Spleen (tissue), 11 donors: ENCODE measurements at regions not wholly inside any gene's neighbourhood (a gene's known extent, or its start where the extent isn't known, plus 50 kb on each side); places are given as distances from the start of the nearest gene placed in this dataset.

ENCODE experiments used
- DNase-seq: peaks from one replicate; pipeline ENCODE4 v3.0.0-alpha.2; 2020
- H3K27ac ChIP-seq, 8 donors: fragments of 200-600 bp; sonication (generic) in 7 of 8; 1 replicate in 4 of 8; 2 replicates in 4 of 8; pipeline versions ENCODE4 v1.5.0 to v1.8.0; 2016 to 2021; ENCODE audit warnings: inconsistent platforms in 4 of 8, mild to moderate bottlenecking in 4 of 8, moderate library complexity in 1 of 8
- H3K27me3 ChIP-seq, 7 donors: fragments of 200-600 bp; sonication (generic) in 6 of 7; replicated peaks in 1 of 7; 1 replicate in 4 of 7; 2 replicates in 3 of 7; pipeline versions ENCODE4 v1.5.0 to v1.8.0; 2016 to 2021; ENCODE audit warnings: inconsistent platforms in 3 of 7, mild to moderate bottlenecking in 1 of 7
- H3K36me3 ChIP-seq, 6 donors: fragments of 200-600 bp; sonication (generic) in 5 of 6; 1 replicate in 4 of 6; 2 replicates in 2 of 6; pipeline versions ENCODE4 v1.5.0 to v1.8.0; 2016 to 2021; ENCODE audit warnings: inconsistent platforms in 2 of 6
- H3K4me1 ChIP-seq, 6 donors: fragments of 200-600 bp; sonication (generic) in 5 of 6; 1 replicate in 3 of 6; 2 replicates in 3 of 6; pipeline versions ENCODE4 v1.5.0 to v1.8.0; 2016 to 2021; ENCODE audit warnings: inconsistent platforms in 3 of 6
- H3K4me3 ChIP-seq, 8 donors: fragments of 200-600 bp; sonication (generic) in 7 of 8; 1 replicate in 4 of 8; 2 replicates in 4 of 8; pipeline versions ENCODE4 v1.5.0 to v1.8.0; 2016 to 2021; ENCODE audit warnings: inconsistent platforms in 4 of 8, mild to moderate bottlenecking in 4 of 8, moderate library complexity in 2 of 8
- H3K9me3 ChIP-seq, 8 donors: fragments of 200-600 bp; sonication (generic) in 7 of 8; 1 replicate in 4 of 8; 2 replicates in 4 of 8; pipeline versions ENCODE4 v1.5.0 to v1.8.0; 2016 to 2021; ENCODE audit warnings: inconsistent platforms in 4 of 8
- POLR2A ChIP-seq, 3 donors: fragments of 450-650 bp; IDR thresholded peaks; one replicate each; pipeline ENCODE4 v1.5.1; 2017; ENCODE audit warnings: antibody characterized with exemption in 3 of 3, mild to moderate bottlenecking in 1 of 3
- POLR2AphosphoS5 ChIP-seq, 3 donors: sonication (generic); formaldehyde crosslinking; IDR thresholded peaks; one replicate each; pipeline ENCODE4 v1.5.1; 2017; ENCODE audit warnings: antibody characterized with exemption in 3 of 3
- WGBS, 5 donors: extraction: QIAGEN DNeasy Blood & Tissue Kit in 3 of 5; methylation state at CpG; one replicate each; pipeline versions ENCODE4 v1.1.5 to v1.1.7; 2013 to 2018; 5-methylcytosine and 5-hydroxymethylcytosine counted together
- intact Hi-C: fragments of 100-400 bp; cut with DNase I; formaldehyde crosslinking; loops from one replicate; pipeline ENCODE4 v1.15.0; 2023; ENCODE audit warnings: low total_unique reads
- TF ChIP-seq, protein P1 (sequence below), 11 experiments: fragments of 200-600 bp in 7 of 11; fragments of 450-650 bp in 4 of 11; sonication (generic) in 4 of 11; IDR thresholded peaks in 8 of 11; conservative IDR thresholded peaks in 3 of 11; 1 replicate in 7 of 11; 2 replicates in 4 of 11; pipeline versions ENCODE4 v1.4.0 to v1.8.0; 2016 to 2021; ENCODE audit warnings: antibody characterized with exemption in 11 of 11, inconsistent platforms in 4 of 11, mild to moderate bottlenecking in 1 of 11
- donor health status: healthy with polysubstance abuse.
- donor health status: DM: no; HTN: no; CAD: no; lungs with moderate emphysema.
- donor health status: DM: no; HTN: no; CAD: no.
- donor health status: Bipolar disorder and iron deficiency.
- donor health status: healthy.
- donor health status: DM: no; HTN: no; CAD: no.
- donor health status: DM: yes; HTN: yes; CAD: no.

DNA sequence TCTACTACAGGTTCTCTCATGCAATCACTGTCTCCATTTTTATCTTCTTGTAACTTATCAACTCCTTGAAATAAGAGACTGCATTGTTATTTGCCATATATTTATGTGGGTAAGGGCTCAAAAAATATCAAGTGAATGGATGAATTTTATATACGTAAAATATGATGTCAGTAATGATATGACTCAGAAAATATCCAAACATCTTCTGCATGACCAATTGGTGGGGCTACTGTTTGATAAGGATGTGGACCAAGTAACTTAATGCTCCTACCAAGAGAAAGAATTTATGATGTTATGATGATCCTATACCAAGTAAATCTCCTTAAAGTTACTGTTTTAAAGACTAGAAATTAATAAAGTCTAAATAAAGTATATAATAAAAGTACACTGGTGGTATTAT, 103.7 kb downstream of the OGFRL1 start:
- peaks cover 5 to 42% (median 23%) of the 10 kb centered on the region in 6 donors for H3K4me1 ChIP-seq
- DNase-seq = no peak
- TF ChIP-seq POLR2AphosphoS5 (IDR thresholded peaks at IDR 0.05) = no peak
- no peak for TF ChIP-seq POLR2A (IDR thresholded peaks at IDR 0.05)

DNA sequence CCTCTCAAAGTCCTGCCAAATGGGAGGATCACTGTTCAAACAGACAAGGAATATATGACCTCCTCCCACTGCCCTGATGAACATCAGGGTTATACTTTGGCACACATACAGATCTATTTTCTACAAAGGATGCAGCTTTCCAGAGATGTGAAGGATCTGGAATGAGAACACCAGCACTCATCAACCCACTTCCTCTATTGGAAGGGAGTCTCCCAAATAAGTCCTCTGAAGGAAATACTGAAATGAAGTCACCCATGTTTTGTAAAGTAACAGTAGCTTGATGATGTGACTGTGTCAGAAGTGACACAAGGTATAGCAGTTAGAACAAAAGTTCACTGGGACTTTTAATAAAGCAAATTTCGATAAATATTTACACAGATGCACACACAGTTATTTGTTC, 104.9 kb downstream of the OGFRL1 start:
- Histone ChIP-seq H3K4me1 (peaks cover 5 to 42% (median 23%) of the 10 kb centered on the region in 6 donors), H3K27me3 (no peaks in the 10 kb centered on the region), H3K27ac (peak overlapping the region; percentile 24 to 74 (median 66)), H3K9me3 (no peaks in the 10 kb centered on the region), H3K4me3 (no peak overlapping the region), H3K36me3 (no peaks in the 10 kb centered on the region)
- no peak for DNase-seq
- TF ChIP-seq POLR2AphosphoS5 (IDR thresholded peaks at IDR 0.05) (peak in 1 of 3 donors; percentile 55), POLR2A (IDR thresholded peaks at IDR 0.05) (no peak)
- TF ChIP-seq, protein P1, sequence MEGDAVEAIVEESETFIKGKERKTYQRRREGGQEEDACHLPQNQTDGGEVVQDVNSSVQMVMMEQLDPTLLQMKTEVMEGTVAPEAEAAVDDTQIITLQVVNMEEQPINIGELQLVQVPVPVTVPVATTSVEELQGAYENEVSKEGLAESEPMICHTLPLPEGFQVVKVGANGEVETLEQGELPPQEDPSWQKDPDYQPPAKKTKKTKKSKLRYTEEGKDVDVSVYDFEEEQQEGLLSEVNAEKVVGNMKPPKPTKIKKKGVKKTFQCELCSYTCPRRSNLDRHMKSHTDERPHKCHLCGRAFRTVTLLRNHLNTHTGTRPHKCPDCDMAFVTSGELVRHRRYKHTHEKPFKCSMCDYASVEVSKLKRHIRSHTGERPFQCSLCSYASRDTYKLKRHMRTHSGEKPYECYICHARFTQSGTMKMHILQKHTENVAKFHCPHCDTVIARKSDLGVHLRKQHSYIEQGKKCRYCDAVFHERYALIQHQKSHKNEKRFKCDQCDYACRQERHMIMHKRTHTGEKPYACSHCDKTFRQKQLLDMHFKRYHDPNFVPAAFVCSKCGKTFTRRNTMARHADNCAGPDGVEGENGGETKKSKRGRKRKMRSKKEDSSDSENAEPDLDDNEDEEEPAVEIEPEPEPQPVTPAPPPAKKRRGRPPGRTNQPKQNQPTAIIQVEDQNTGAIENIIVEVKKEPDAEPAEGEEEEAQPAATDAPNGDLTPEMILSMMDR (IDR thresholded peaks at IDR 0.05 in 8 of 11, conservative IDR thresholded peaks at IDR 0.05 in 3 of 11) = no peak
- intact Hi-C loops = no loop called here
- WGBS, 5 donors = 38 to 70% (median 60%) methylated on average over 1 of the region's 1 CpG

More for the DNA sequence above, 103.7 kb downstream of the OGFRL1 start:
- Histone ChIP-seq H3K4me3 (no peak overlapping the region), H3K36me3 (no peaks in the 10 kb centered on the region), H3K9me3 (no peaks in the 10 kb centered on the region), H3K27me3 (no peaks in the 10 kb centered on the region), H3K27ac (peak overlapping the region in 2 of 8 donors; percentile 55 to 74)
- WGBS, 5 donors = 77 to 92% (median 82%) methylated on average over 1 of the region's 1 CpG
- intact Hi-C loops = no loop called here

DNA sequence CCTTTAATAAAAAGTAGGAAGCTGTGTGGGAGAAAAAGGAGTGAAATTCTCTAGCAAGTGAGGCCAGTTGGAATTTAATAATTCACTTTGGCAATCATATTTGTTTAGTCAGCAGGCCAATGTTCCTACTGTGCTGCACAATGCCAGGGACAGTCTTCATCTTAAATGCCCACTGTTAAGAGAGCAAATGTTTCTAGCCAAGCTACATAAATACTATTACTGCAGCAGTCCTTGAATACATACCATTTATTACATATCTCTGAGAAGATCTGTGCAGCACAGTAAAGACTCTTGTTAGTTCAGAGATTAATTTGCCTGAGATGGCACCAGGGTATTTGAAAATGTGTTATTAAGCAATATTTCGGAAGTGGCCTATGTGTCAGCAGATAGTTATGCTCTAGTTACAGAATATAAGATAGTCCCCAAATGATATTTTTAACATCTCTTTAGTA, 105.4 kb downstream of the OGFRL1 start:
- WGBS, 5 donors = 60 to 77% (median 62%) methylated on average over 1 of the region's 1 CpG
- no peak for DNase-seq
- TF ChIP-seq POLR2AphosphoS5 (IDR thresholded peaks at IDR 0.05) (no peak), POLR2A (IDR thresholded peaks at IDR 0.05) (no peak)
- TF ChIP-seq, protein P1 (IDR thresholded peaks at IDR 0.05 in 8 of 11, conservative IDR thresholded peaks at IDR 0.05 in 3 of 11) = no peak
- Histone ChIP-seq H3K4me1 (peaks cover 5 to 42% (median 22%) of the 10 kb centered on the region in 6 donors), H3K27ac (peak overlapping the region; percentile 23 to 74 (median 66)), H3K36me3 (no peaks in the 10 kb centered on the region), H3K9me3 (no peaks in the 10 kb centered on the region), H3K4me3 (no peak overlapping the region), H3K27me3 (no peaks in the 10 kb centered on the region)
- intact Hi-C loops = no loop called here

DNA sequence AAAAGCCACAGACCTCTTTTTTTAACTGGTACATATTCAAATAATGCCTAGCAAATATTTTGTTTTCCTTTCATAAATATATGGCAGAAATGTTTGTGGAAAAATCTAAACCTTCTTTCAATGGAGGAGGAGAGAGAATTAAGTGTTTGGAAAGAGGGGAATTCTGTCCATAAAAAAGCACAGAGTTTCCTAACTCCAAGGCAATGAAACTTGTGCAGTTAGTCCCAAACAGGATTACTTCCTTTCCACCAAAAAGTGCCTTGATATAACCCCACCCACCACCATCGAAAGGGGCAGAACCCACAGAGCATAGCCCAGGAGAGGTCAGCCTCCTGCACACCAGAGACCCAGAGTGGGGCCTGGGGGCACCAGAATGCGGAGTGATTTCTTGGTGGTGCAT, 106.3 kb downstream of the OGFRL1 start:
- WGBS, 5 donors = 59 to 72% (median 61%) methylated on average over 2 of the region's 2 CpGs
- peak overlapping the region in 7 of 8 donors; percentile 46 to 74 (median 66) for H3K27ac ChIP-seq
- no peak for DNase-seq
- H3K27me3 ChIP-seq = no peaks in the 10 kb centered on the region
- H3K4me1 ChIP-seq = peaks cover 5 to 42% (median 22%) of the 10 kb centered on the region in 6 donors
- H3K4me3 ChIP-seq = no peak overlapping the region
- intact Hi-C loops = no loop called here
- H3K9me3 ChIP-seq = no peaks in the 10 kb centered on the region
- no peaks in the 10 kb centered on the region for H3K36me3 ChIP-seq
- no peak for TF ChIP-seq POLR2AphosphoS5 (IDR thresholded peaks at IDR 0.05)
- no peak for TF ChIP-seq POLR2A (IDR thresholded peaks at IDR 0.05)
- TF ChIP-seq, protein P1 (IDR thresholded peaks at IDR 0.05 in 8 of 11, conservative IDR thresholded peaks at IDR 0.05 in 3 of 11) = no peak
